Ascending aorta (tissue), 2 donors: ENCODE measurements at regions not wholly inside any gene's neighbourhood (a gene's known extent, or its start where the extent isn't known, plus 50 kb on each side); places are given as distances from the start of the nearest gene placed in this dataset.
A peak's percentile ranks its signal among the peaks of the same experiment; 100 is the strongest.

Source experiments
- DNase-seq, 2 donors: peaks; one replicate each; pipeline ENCODE4 v3.0.0-alpha.2; 2019; ENCODE audit warnings: low spot score in 2 of 2
- H3K27ac ChIP-seq, 2 donors: fragments of 200-600 bp; sonication (generic); one replicate each; pipeline ENCODE4 v1.5.1; 2016 to 2017; ENCODE audit warnings: mild to moderate bottlenecking in 1 of 2
- H3K27me3 ChIP-seq: fragments of 200-600 bp; sonication (generic); one replicate; pipeline ENCODE4 v1.5.1; 2017
- H3K36me3 ChIP-seq, 2 donors: fragments of 200-600 bp; sonication (generic); one replicate each; pipeline ENCODE4 v1.5.1; 2016
- H3K4me1 ChIP-seq, 2 donors: fragments of 200-600 bp; sonication (generic); one replicate each; pipeline ENCODE4 v1.5.1; 2016 to 2017; ENCODE audit warnings: mild to moderate bottlenecking in 1 of 2
- H3K4me3 ChIP-seq, 2 donors: fragments of 200-600 bp; sonication (generic); one replicate each; pipeline ENCODE4 v1.5.1; 2016 to 2017; ENCODE audit warnings: mild to moderate bottlenecking in 1 of 2
- H3K9me3 ChIP-seq, 2 donors: fragments of 200-600 bp; sonication (generic); one replicate each; pipeline ENCODE4 v1.5.1; 2016
- CTCF ChIP-seq, 3 experiments: fragments of 200-600 bp in 2 of 3; fragments of 450-650 bp in 1 of 3; sonication (generic) in 2 of 3; IDR thresholded peaks; one replicate each; pipeline ENCODE4 v1.5.1; 2016 to 2019; ENCODE audit warnings: antibody characterized with exemption in 3 of 3, mild to moderate bottlenecking in 1 of 3, moderate library complexity in 1 of 3
- intact Hi-C: fragments of 100-400 bp; cut with DNase I; formaldehyde crosslinking; loops from one replicate; pipeline ENCODE4 v1.15.1; 2023

- intact Hi-C loops = no loop called here
- Histone ChIP-seq H3K4me3 (no peak overlapping the region), H3K4me1 (no peaks in the 10 kb centered on the region), H3K27ac (no peak overlapping the region), H3K36me3 (no peaks in the 10 kb centered on the region), H3K27me3 (no peaks in the 10 kb centered on the region), H3K9me3 (no peaks in the 10 kb centered on the region)
- TF ChIP-seq CTCF (IDR thresholded peaks at IDR 0.05) = no peak
- DNase-seq = no peak
Observed at GRCh38 chr13:34201050-34201913, 383.3 kb downstream of the RFC3 start.

- intact Hi-C loops = no loop called here
- no peaks in the 10 kb centered on the region for H3K27me3 ChIP-seq
- no peak for DNase-seq
- peak overlapping the region; percentile 22 to 24 for H3K27ac ChIP-seq
- no peaks in the 10 kb centered on the region for H3K36me3 ChIP-seq
- H3K4me3 ChIP-seq = no peak overlapping the region
- no peaks in the 10 kb centered on the region for H3K4me1 ChIP-seq
- no peaks in the 10 kb centered on the region for H3K9me3 ChIP-seq
- no peak for TF ChIP-seq CTCF (IDR thresholded peaks at IDR 0.05)
Observed at GRCh38 chr13:34207334-34207733, 389.4 kb downstream of the RFC3 start.

- H3K27ac ChIP-seq = no peak overlapping the region
- H3K4me3 ChIP-seq = no peak overlapping the region
- no peak for DNase-seq
- no peaks in the 10 kb centered on the region for H3K4me1 ChIP-seq
- TF ChIP-seq CTCF (IDR thresholded peaks at IDR 0.05) = no peak
- intact Hi-C loops = no loop called here
- H3K9me3 ChIP-seq = no peaks in the 10 kb centered on the region
- no peaks in the 10 kb centered on the region for H3K27me3 ChIP-seq
- H3K36me3 ChIP-seq = no peaks in the 10 kb centered on the region
Observed at GRCh38 chr13:34207872-34208271, 389.9 kb downstream of the RFC3 start.

GRCh38 chr13:34208336-34208735 lies 390.4 kb downstream of the RFC3 start:
- TF ChIP-seq CTCF (IDR thresholded peaks at IDR 0.05) = no peak
- intact Hi-C loops = no loop called here
- no peak overlapping the region for H3K4me3 ChIP-seq

GRCh38 chr13:34210341-34210740 lies 392.4 kb downstream of the RFC3 start:
- H3K9me3 ChIP-seq = no peaks in the 10 kb centered on the region
- no peaks in the 10 kb centered on the region for H3K36me3 ChIP-seq
- H3K4me3 ChIP-seq = no peak overlapping the region
- H3K4me1 ChIP-seq = no peaks in the 10 kb centered on the region
- no peak overlapping the region for H3K27ac ChIP-seq
- intact Hi-C loops = no loop called here
- DNase-seq = no peak
- no peaks in the 10 kb centered on the region for H3K27me3 ChIP-seq
- TF ChIP-seq CTCF (IDR thresholded peaks at IDR 0.05) = no peak

More at GRCh38 chr13:34208336-34208735, 390.4 kb downstream of the RFC3 start:
- H3K9me3 ChIP-seq = no peaks in the 10 kb centered on the region
- H3K4me1 ChIP-seq = no peaks in the 10 kb centered on the region
- no peaks in the 10 kb centered on the region for H3K36me3 ChIP-seq
- DNase-seq = no peak
- H3K27ac ChIP-seq = no peak overlapping the region
- H3K27me3 ChIP-seq = no peaks in the 10 kb centered on the region
